ENCODE measurements at regions not wholly inside any gene's neighbourhood (a gene's known extent, or its start where the extent isn't known, plus 50 kb on each side); places are given as distances from the start of the nearest gene placed in this dataset.

DNA sequence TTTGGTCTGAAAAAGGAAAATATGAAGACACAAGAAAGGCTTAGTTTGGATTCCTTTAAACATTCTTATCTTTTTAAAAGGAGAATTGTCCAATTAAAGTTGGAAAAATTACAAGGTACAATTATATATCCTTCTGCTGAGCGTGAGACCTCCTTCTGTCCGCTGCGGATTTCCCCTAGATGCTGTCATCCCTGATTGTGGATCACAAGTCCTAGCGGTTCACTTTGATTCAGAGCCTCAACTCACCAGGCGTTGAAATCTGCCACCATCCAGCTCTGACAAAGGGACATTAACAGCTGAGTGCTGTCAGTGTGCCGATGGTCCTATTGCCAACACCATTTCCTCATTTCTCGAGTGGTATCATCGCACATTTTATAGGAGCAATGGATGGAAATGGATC lies 73.1 kb upstream of the PTER start:
- TF ChIP-seq, protein P1, sequence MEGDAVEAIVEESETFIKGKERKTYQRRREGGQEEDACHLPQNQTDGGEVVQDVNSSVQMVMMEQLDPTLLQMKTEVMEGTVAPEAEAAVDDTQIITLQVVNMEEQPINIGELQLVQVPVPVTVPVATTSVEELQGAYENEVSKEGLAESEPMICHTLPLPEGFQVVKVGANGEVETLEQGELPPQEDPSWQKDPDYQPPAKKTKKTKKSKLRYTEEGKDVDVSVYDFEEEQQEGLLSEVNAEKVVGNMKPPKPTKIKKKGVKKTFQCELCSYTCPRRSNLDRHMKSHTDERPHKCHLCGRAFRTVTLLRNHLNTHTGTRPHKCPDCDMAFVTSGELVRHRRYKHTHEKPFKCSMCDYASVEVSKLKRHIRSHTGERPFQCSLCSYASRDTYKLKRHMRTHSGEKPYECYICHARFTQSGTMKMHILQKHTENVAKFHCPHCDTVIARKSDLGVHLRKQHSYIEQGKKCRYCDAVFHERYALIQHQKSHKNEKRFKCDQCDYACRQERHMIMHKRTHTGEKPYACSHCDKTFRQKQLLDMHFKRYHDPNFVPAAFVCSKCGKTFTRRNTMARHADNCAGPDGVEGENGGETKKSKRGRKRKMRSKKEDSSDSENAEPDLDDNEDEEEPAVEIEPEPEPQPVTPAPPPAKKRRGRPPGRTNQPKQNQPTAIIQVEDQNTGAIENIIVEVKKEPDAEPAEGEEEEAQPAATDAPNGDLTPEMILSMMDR (IDR thresholded peaks at IDR 0.05; ENCODE audit: control extremely low read depth in 1 of 3, insufficient read depth in 1 of 3, low read depth in 1 of 3, low read length in 3 of 3), result no peak
- TF ChIP-seq TBP (IDR thresholded peaks at IDR 0.05; ENCODE audit: low read depth, low read length) (no peak), CREB1 (IDR thresholded peaks at IDR 0.05) (no peak), SP2 (IDR thresholded peaks at IDR 0.05; ENCODE audit: low read length) (no peak), EP300 (IDR thresholded peaks at IDR 0.05; ENCODE audit: borderline replicate concordance in 1 of 2, low read depth in 2 of 2, low read length in 2 of 2) (no peak), HDAC2 (IDR thresholded peaks at IDR 0.05; ENCODE audit: borderline replicate concordance in 1 of 2, low read depth in 2 of 2, low read length in 2 of 2) (no peak), BACH1 (IDR thresholded peaks at IDR 0.05; ENCODE audit: low read length) (no peak), POLR2A (IDR thresholded peaks at IDR 0.05; ENCODE audit: control extremely low read depth in 1 of 2, low read depth in 2 of 2, low read length in 2 of 2) (no peak)
- TF ChIP-seq, protein P2, sequence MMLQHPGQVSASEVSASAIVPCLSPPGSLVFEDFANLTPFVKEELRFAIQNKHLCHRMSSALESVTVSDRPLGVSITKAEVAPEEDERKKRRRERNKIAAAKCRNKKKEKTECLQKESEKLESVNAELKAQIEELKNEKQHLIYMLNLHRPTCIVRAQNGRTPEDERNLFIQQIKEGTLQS (IDR thresholded peaks at IDR 0.05; ENCODE audit: insufficient read depth, low read depth, low read length), result no peak
- TF ChIP-seq, protein P3, sequence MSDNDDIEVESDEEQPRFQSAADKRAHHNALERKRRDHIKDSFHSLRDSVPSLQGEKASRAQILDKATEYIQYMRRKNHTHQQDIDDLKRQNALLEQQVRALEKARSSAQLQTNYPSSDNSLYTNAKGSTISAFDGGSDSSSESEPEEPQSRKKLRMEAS (IDR thresholded peaks at IDR 0.05), result no peak
